ENCODE measurements at regions not wholly inside any gene's neighbourhood (a gene's known extent, or its start where the extent isn't known, plus 50 kb on each side); places are given as distances from the start of the nearest gene placed in this dataset.

DNA sequence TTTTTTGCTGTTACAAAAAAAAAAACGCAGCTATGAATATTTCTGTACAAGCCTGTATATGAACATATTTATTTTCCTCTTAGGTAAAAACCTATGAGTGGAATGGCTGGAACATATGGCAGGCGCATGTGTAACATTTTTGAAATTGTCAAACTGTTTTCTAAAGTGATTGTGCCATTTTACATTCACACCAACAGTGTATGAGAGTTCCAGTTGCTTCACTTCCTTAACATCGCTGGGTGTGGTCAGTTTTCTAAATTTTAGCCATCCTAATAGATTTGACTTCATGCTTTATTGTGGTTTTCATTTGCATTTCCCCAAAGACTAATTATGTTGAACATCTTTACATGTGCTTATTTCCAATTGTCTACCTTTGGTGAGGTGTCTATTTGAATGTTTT, 306.8 kb downstream of the KCNRG start:
- TF ChIP-seq, protein P1, sequence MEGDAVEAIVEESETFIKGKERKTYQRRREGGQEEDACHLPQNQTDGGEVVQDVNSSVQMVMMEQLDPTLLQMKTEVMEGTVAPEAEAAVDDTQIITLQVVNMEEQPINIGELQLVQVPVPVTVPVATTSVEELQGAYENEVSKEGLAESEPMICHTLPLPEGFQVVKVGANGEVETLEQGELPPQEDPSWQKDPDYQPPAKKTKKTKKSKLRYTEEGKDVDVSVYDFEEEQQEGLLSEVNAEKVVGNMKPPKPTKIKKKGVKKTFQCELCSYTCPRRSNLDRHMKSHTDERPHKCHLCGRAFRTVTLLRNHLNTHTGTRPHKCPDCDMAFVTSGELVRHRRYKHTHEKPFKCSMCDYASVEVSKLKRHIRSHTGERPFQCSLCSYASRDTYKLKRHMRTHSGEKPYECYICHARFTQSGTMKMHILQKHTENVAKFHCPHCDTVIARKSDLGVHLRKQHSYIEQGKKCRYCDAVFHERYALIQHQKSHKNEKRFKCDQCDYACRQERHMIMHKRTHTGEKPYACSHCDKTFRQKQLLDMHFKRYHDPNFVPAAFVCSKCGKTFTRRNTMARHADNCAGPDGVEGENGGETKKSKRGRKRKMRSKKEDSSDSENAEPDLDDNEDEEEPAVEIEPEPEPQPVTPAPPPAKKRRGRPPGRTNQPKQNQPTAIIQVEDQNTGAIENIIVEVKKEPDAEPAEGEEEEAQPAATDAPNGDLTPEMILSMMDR (IDR thresholded peaks at IDR 0.05) = no peak
- no peak for TF ChIP-seq POLR2A (IDR thresholded peaks at IDR 0.05)

Data from lower leg skin (tissue), 3 donors.